Body of pancreas (tissue), 4 donors: ENCODE measurements at regions not wholly inside any gene's neighbourhood (a gene's known extent, or its start where the extent isn't known, plus 50 kb on each side); places are given as distances from the start of the nearest gene placed in this dataset.

ENCODE experiments used
- POLR2A ChIP-seq, 3 donors: fragments of 450-650 bp; IDR thresholded peaks; one replicate each; pipeline ENCODE4 v1.6.1; 2016; ENCODE audit warnings: antibody characterized with exemption in 3 of 3, mild to moderate bottlenecking in 2 of 3
- TF ChIP-seq, protein P1 (sequence below), 7 experiments: fragments of 450-650 bp in 4 of 7; fragments of 200-600 bp in 3 of 7; sonication (generic) in 3 of 7; IDR thresholded peaks; one replicate each; pipeline ENCODE4 v1.5.1; 2016 to 2019; ENCODE audit warnings: antibody characterized with exemption in 7 of 7

DNA sequence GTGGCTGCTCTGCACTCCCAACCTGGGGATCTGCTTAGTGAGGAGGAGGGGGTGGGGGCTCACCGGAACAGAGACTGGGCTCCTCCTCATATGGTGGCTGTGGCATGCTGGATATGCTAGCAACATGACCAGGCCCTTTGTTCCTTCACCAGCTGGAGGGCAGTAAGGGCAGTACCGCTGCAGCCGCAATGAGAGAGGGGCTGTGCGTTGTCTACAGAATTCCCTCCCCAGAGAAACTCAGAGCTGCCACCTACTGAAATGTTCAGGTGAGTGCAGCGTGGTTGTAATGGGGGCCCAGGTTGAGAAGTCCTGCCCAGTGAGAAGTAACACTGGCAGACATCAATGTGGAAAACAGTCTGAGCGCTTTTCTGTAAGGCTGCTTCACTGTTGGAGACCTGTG lies 1211.9 kb upstream of the NXPH2 start:
- TF ChIP-seq, protein P1, sequence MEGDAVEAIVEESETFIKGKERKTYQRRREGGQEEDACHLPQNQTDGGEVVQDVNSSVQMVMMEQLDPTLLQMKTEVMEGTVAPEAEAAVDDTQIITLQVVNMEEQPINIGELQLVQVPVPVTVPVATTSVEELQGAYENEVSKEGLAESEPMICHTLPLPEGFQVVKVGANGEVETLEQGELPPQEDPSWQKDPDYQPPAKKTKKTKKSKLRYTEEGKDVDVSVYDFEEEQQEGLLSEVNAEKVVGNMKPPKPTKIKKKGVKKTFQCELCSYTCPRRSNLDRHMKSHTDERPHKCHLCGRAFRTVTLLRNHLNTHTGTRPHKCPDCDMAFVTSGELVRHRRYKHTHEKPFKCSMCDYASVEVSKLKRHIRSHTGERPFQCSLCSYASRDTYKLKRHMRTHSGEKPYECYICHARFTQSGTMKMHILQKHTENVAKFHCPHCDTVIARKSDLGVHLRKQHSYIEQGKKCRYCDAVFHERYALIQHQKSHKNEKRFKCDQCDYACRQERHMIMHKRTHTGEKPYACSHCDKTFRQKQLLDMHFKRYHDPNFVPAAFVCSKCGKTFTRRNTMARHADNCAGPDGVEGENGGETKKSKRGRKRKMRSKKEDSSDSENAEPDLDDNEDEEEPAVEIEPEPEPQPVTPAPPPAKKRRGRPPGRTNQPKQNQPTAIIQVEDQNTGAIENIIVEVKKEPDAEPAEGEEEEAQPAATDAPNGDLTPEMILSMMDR (IDR thresholded peaks at IDR 0.05) = no peak
- no peak for TF ChIP-seq POLR2A (IDR thresholded peaks at IDR 0.05)
